SK-N-SH (cell line): ENCODE measurements at regions not wholly inside any gene's neighbourhood (a gene's known extent, or its start where the extent isn't known, plus 50 kb on each side); places are given as distances from the start of the nearest gene placed in this dataset.

Experiments
- CTCF ChIA-PET: fragments of 300-600, 350-600 bp; formaldehyde crosslinking; extraction: SDS; loops from one replicate; lab custom pipeline; 2021; lab: Yijun Ruan, JAX
- POLR2A ChIA-PET: fragments of 350-600 bp; sonication (Branson Sonifier 250); formaldehyde crosslinking; extraction: SDS; loops from one replicate; lab custom pipeline; 2020; ENCODE audit warnings: antibody characterized with exemption, inconsistent platforms; lab: Yijun Ruan, JAX
- DNase-seq: peaks from one replicate; pipeline ENCODE4 v3.0.0; 2012
- H2AFZ ChIP-seq: fragments of 200-600 bp; sonication (generic); 2 replicates; pipeline ENCODE4 v1.8.1; 2016; ENCODE audit warnings: antibody characterized with exemption, mild to moderate bottlenecking, low read depth
- H3F3A ChIP-seq: fragments of 200-600 bp; sonication (generic); replicated peaks from 2 replicates; pipeline ENCODE3; 2016; ENCODE audit warnings: antibody characterized with exemption, mild to moderate bottlenecking; ENCODE audit not compliant: insufficient read depth
- H3K27ac ChIP-seq, 2 experiments: fragments of 200-500 bp in 1 of 2; fragments of 200-600 bp in 1 of 2; sonication (Bioruptor generic) in 1 of 2; sonication (generic), shearing (Covaris generic) in 1 of 2; 2 replicates each; pipeline versions ENCODE4 v1.5.1 to v1.6.1; 2014 to 2016; ENCODE audit warnings: low read depth in 2 of 2, inconsistent platforms in 1 of 2, low read length in 1 of 2, mild to moderate bottlenecking in 1 of 2, mixed read lengths in 1 of 2
- H3K27me3 ChIP-seq: fragments of 200-600 bp; sonication (generic), shearing (Covaris generic); 2 replicates; pipeline ENCODE4 v1.6.1; 2016; ENCODE audit warnings: mixed run types; ENCODE audit not compliant: insufficient read depth
- H3K36me3 ChIP-seq, 2 experiments: fragments of 200-500 bp in 1 of 2; fragments of 200-600 bp in 1 of 2; sonication (Bioruptor generic) in 1 of 2; sonication (generic) in 1 of 2; replicated peaks in 1 of 2; 2 replicates each; pipeline versions ENCODE3 to v1.5.1; 2014 to 2016; ENCODE audit warnings: low read length in 1 of 2, mild to moderate bottlenecking in 1 of 2; ENCODE audit not compliant: insufficient read depth in 2 of 2, control insufficient read depth in 1 of 2
- H3K4me1 ChIP-seq, 2 experiments: fragments of 200-500 bp in 1 of 2; fragments of 200-600 bp in 1 of 2; sonication (Bioruptor generic) in 1 of 2; sonication (generic), shearing (Covaris generic) in 1 of 2; 2 replicates each; pipeline versions ENCODE4 v1.5.1 to v1.6.1; 2014 to 2016; ENCODE audit warnings: low read depth in 1 of 2, low read length in 1 of 2, mixed run types in 1 of 2; ENCODE audit not compliant: insufficient read depth in 2 of 2, control insufficient read depth in 1 of 2
- H3K4me2 ChIP-seq: fragments of 200-600 bp; sonication (generic), shearing (Covaris generic); 2 replicates; pipeline ENCODE4 v1.6.1; 2017; ENCODE audit warnings: mixed run types
- H3K4me3 ChIP-seq, 2 experiments: fragments of 200-500 bp in 1 of 2; fragments of 200-600 bp in 1 of 2; sonication (Bioruptor generic) in 1 of 2; sonication (generic), shearing (Covaris generic) in 1 of 2; 2 replicates each; pipeline versions ENCODE4 v1.5.1 to v1.8.1; 2014 to 2016; ENCODE audit warnings: low read depth in 2 of 2, inconsistent platforms in 1 of 2, low read length in 1 of 2, mild to moderate bottlenecking in 1 of 2, mixed read lengths in 1 of 2, moderate library complexity in 1 of 2
- H3K79me2 ChIP-seq: fragments of 200-600 bp; sonication (generic); 2 replicates; pipeline ENCODE4 v1.8.1; 2017; ENCODE audit warnings: mild to moderate bottlenecking; ENCODE audit not compliant: insufficient read depth
- H3K9ac ChIP-seq: fragments of 200-600 bp; sonication (generic); 2 replicates; pipeline ENCODE4 v1.6.1; 2017; ENCODE audit warnings: mixed run types
- H3K9me2 ChIP-seq: fragments of 200-600 bp; sonication (generic); 2 replicates; pipeline ENCODE4 v1.6.1; 2017; ENCODE audit warnings: mixed run types
- H3K9me3 ChIP-seq: fragments of 200-600 bp; sonication (generic); 2 replicates; pipeline ENCODE4 v1.6.1; 2017; ENCODE audit warnings: mixed run types, mild to moderate bottlenecking, moderate library complexity
- H4K20me1 ChIP-seq: fragments of 200-600 bp; sonication (generic); 2 replicates; pipeline ENCODE4 v1.6.1; 2017; ENCODE audit warnings: mild to moderate bottlenecking, mixed run types; ENCODE audit not compliant: insufficient read depth
- GATA2 ChIP-seq: sonication (generic); formaldehyde crosslinking; IDR thresholded peaks from 2 replicates; pipeline ENCODE4 v1.5.0; 2020; ENCODE audit warnings: mild to moderate bottlenecking, missing genetic modification reagents
- MXI1 ChIP-seq: IDR thresholded peaks from 2 replicates; pipeline ENCODE4 v1.6.1; 2012; ENCODE audit warnings: mild to moderate bottlenecking, low read depth, low read length, improper control_type of control experiment
- NRF1 ChIP-seq: IDR thresholded peaks from 2 replicates; pipeline ENCODE4 v1.6.1; 2012; ENCODE audit warnings: low read depth, mild to moderate bottlenecking, low read length
- POLR2AphosphoS5 ChIP-seq: IDR thresholded peaks from 2 replicates; pipeline ENCODE4 v1.6.1; 2012; ENCODE audit warnings: low read depth, low read length
- RAD21 ChIP-seq: IDR thresholded peaks from 2 replicates; pipeline ENCODE4 v1.6.1; 2012; ENCODE audit warnings: mild to moderate bottlenecking, low read length
- RCOR1 ChIP-seq: fragments of 150-350 bp; IDR thresholded peaks from 2 replicates; pipeline ENCODE4 v1.6.1; 2017; ENCODE audit warnings: antibody characterized with exemption, low read length
- SIN3A ChIP-seq: IDR thresholded peaks from 2 replicates; pipeline ENCODE4 v1.6.1; 2012; ENCODE audit warnings: low read depth, mild to moderate bottlenecking, low read length, moderate library complexity, borderline replicate concordance
- SMC3 ChIP-seq: IDR thresholded peaks from 2 replicates; pipeline ENCODE4 v1.6.1; 2012; ENCODE audit warnings: low read depth, low read length, improper control_type of control experiment
- TAF1 ChIP-seq: IDR thresholded peaks from 2 replicates; pipeline ENCODE4 v1.6.1; 2012; ENCODE audit warnings: low read depth, mild to moderate bottlenecking, low read length, moderate library complexity, borderline replicate concordance
- TEAD4 ChIP-seq: IDR thresholded peaks from 2 replicates; pipeline ENCODE4 v1.4.0; 2012; ENCODE audit warnings: mild to moderate bottlenecking, borderline replicate concordance; ENCODE audit not compliant: insufficient read depth
- WGBS: methylation state at CpG from one replicate; pipeline ENCODE4 v1.1.6; 2017; ENCODE audit warnings: low lambda C conversion rate; 5-methylcytosine and 5-hydroxymethylcytosine counted together
- TF ChIP-seq, protein P1 (sequence below): IDR thresholded peaks from 2 replicates; pipeline ENCODE4 v1.6.1; 2012; ENCODE audit warnings: mild to moderate bottlenecking, low read depth, low read length, moderate library complexity
- TF ChIP-seq, protein P2 (sequence below): fragments of 200-600 bp; sonication (generic); IDR thresholded peaks from 2 replicates; pipeline ENCODE4 v1.6.1; 2017; ENCODE audit warnings: antibody characterized with exemption, mild to moderate bottlenecking, moderate library complexity

DNA sequence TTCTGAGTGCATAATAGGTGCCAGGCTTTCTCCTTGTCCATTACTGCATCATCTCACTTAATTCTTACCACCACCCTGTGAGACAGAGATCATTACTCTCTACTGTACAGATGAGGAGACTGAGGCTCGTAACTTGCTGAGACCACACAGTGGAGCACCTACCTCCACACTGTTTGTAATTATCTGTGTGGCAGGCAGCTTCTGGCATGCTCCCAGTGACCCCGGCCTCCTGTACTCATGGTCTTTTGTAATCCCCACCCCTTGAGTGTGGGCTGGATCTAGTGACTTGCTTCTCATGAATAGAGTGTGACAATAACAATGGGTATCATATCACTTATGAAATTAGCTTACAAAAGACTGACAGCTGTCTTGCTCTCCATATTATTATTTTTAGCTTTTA, 407.3 kb downstream of the MATN1 start:
- TF ChIP-seq RCOR1 (no peak), RAD21 (no peak), POLR2AphosphoS5 (no peak), TEAD4 (no peak), SMC3 (no peak), MXI1 (no peak), NRF1 (no peak), SIN3A (no peak), GATA2 (CRISPR knock-in tag) (no peak), TAF1 (no peak)
- TF ChIP-seq, protein P1, sequence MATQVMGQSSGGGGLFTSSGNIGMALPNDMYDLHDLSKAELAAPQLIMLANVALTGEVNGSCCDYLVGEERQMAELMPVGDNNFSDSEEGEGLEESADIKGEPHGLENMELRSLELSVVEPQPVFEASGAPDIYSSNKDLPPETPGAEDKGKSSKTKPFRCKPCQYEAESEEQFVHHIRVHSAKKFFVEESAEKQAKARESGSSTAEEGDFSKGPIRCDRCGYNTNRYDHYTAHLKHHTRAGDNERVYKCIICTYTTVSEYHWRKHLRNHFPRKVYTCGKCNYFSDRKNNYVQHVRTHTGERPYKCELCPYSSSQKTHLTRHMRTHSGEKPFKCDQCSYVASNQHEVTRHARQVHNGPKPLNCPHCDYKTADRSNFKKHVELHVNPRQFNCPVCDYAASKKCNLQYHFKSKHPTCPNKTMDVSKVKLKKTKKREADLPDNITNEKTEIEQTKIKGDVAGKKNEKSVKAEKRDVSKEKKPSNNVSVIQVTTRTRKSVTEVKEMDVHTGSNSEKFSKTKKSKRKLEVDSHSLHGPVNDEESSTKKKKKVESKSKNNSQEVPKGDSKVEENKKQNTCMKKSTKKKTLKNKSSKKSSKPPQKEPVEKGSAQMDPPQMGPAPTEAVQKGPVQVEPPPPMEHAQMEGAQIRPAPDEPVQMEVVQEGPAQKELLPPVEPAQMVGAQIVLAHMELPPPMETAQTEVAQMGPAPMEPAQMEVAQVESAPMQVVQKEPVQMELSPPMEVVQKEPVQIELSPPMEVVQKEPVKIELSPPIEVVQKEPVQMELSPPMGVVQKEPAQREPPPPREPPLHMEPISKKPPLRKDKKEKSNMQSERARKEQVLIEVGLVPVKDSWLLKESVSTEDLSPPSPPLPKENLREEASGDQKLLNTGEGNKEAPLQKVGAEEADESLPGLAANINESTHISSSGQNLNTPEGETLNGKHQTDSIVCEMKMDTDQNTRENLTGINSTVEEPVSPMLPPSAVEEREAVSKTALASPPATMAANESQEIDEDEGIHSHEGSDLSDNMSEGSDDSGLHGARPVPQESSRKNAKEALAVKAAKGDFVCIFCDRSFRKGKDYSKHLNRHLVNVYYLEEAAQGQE, result no peak
- TF ChIP-seq, protein P2, sequence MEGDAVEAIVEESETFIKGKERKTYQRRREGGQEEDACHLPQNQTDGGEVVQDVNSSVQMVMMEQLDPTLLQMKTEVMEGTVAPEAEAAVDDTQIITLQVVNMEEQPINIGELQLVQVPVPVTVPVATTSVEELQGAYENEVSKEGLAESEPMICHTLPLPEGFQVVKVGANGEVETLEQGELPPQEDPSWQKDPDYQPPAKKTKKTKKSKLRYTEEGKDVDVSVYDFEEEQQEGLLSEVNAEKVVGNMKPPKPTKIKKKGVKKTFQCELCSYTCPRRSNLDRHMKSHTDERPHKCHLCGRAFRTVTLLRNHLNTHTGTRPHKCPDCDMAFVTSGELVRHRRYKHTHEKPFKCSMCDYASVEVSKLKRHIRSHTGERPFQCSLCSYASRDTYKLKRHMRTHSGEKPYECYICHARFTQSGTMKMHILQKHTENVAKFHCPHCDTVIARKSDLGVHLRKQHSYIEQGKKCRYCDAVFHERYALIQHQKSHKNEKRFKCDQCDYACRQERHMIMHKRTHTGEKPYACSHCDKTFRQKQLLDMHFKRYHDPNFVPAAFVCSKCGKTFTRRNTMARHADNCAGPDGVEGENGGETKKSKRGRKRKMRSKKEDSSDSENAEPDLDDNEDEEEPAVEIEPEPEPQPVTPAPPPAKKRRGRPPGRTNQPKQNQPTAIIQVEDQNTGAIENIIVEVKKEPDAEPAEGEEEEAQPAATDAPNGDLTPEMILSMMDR, result no peak
- TF ChIP-seq, all 33 proteins: peak for 0
- H3K9me2 ChIP-seq, result no peaks in the 10 kb centered on the region
- no peak overlapping the region for H3K9ac ChIP-seq
- no peaks in the 10 kb centered on the region for H3K36me3 ChIP-seq
- H3F3A ChIP-seq, result no peaks in the 10 kb centered on the region
- H3K27ac ChIP-seq, result no peak overlapping the region
- no peaks in the 10 kb centered on the region for H3K27me3 ChIP-seq
- POLR2A ChIA-PET, result no interaction called here
- no peaks in the 10 kb centered on the region for H4K20me1 ChIP-seq
- H3K4me2 ChIP-seq, result no peak overlapping the region
- CTCF ChIA-PET, result interaction anchor here (0.5 to 1.4 kb wide), 2 partner anchors 64 to 139 kb away, joined by 3 to 9 read pairs; no protein-coding TSS in a partner anchor
- H3K4me1 ChIP-seq, result peaks cover 0 to 16% of the 10 kb centered on the region in 2 experiments; a peak in 1 of 4 replicates
- 7% methylated on average over 2 of the region's 2 CpGs for WGBS
- H3K9me3 ChIP-seq, result no peaks in the 10 kb centered on the region
- no peak overlapping the region for H3K4me3 ChIP-seq
- no peak for DNase-seq
- H2AFZ ChIP-seq, result no peak overlapping the region
- no peaks in the 10 kb centered on the region for H3K79me2 ChIP-seq
